ENCODE measurements at regions not wholly inside any gene's neighbourhood (a gene's known extent, or its start where the extent isn't known, plus 50 kb on each side); places are given as distances from the start of the nearest gene placed in this dataset.

DNA sequence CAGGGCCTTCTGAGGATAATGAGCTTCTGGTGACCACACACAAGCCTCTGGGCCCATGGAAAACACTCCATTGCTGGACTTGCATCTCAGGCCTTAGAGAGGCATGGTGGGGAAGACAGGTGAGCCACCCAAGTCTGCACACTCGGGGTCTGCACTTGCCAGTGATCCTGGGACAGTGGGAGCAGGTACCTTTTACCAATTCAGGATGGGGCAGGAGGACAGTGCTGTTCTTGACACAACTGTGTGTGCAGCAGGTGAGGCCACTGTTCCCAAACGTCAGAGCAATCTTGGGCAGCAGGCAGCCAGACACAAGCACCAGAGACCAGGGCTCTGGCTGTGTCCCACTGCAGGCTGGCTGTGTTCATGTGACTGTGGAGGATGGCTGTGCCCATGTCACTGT, 221.3 kb downstream of the ERMARD start (continued):
- TF ChIP-seq CHD7 (IDR thresholded peaks at IDR 0.05; ENCODE audit: insufficient replicate concordance, low read length) (no peak), JUN (IDR thresholded peaks at IDR 0.05; ENCODE audit: low read depth, low read length) (no peak), HDAC2 (IDR thresholded peaks at IDR 0.05; ENCODE audit: borderline replicate concordance in 1 of 2, low read depth in 2 of 2, low read length in 2 of 2) (no peak), BACH1 (IDR thresholded peaks at IDR 0.05; ENCODE audit: low read length) (no peak)

Data from H1 (cell line).